PC-3 (cell line): ENCODE measurements at regions not wholly inside any gene's neighbourhood (a gene's known extent, or its start where the extent isn't known, plus 50 kb on each side); places are given as distances from the start of the nearest gene placed in this dataset.

Experiments
- ATAC-seq: fragments of 200-7000 bp; cut with Tn5 transposase; 2 replicates; pipeline ENCODE4 v1.9.1; 2020; ENCODE audit warnings: mild to moderate bottlenecking, moderate library complexity
- BruUV-seq: library from RNA; stranded (reverse); fragments of 400-500 nt; replicated peaks from 2 replicates; lab custom pipeline; 2021; lab: Mats Ljungman, UMichigan
- CTCF ChIA-PET: fragments of 300-600 bp; sonication (Branson Sonifier 250); formaldehyde crosslinking; loops from one replicate; lab custom pipeline; 2022; ENCODE audit warnings: antibody characterized with exemption; lab: Charles Lee
- POLR2A ChIA-PET: fragments of 300-600 bp; sonication (Branson Sonifier 250); formaldehyde crosslinking; loops from one replicate; lab custom pipeline; 2022; ENCODE audit warnings: antibody characterized with exemption; ENCODE audit not compliant: unreplicated experiment; lab: Charles Lee
- DNase-seq: peaks from one replicate; pipeline ENCODE4 v3.0.0-alpha.2; 2015
- H2AFZ ChIP-seq: fragments of 300-600 bp; sonication (generic); 2 replicates; pipeline ENCODE4 v1.6.0; 2016; ENCODE audit warnings: antibody characterized with exemption, low read length
- H3F3A ChIP-seq: fragments of 300-600 bp; sonication (generic); one replicate; pipeline ENCODE4 v1.6.0; 2017; ENCODE audit warnings: antibody characterized with exemption, low read length, control low read depth, mild to moderate bottlenecking; ENCODE audit not compliant: unreplicated experiment
- H3K27ac ChIP-seq: fragments of 300-600 bp; sonication (generic); 2 replicates; pipeline ENCODE4 v1.5.1; 2016; ENCODE audit warnings: mild to moderate bottlenecking, low read length
- H3K27me3 ChIP-seq: fragments of 300-600 bp; sonication (generic); 2 replicates; pipeline ENCODE4 v1.6.1; 2016; ENCODE audit warnings: low read length, mixed read lengths
- H3K36me3 ChIP-seq: fragments of 300-600 bp; sonication (generic); 2 replicates; pipeline ENCODE4 v1.6.1; 2016; ENCODE audit warnings: low read depth, mixed run types, low read length, mixed read lengths
- H3K4me1 ChIP-seq: fragments of 300-600 bp; sonication (generic); 2 replicates; pipeline ENCODE4 v1.5.1; 2016; ENCODE audit warnings: low read length; ENCODE audit not compliant: insufficient read depth
- H3K4me2 ChIP-seq: fragments of 300-600 bp; sonication (generic); 2 replicates; pipeline ENCODE4 v1.6.0; 2016; ENCODE audit warnings: low read length
- H3K4me3 ChIP-seq: fragments of 300-600 bp; sonication (generic); 2 replicates; pipeline ENCODE4 v1.5.1; 2016; ENCODE audit warnings: mild to moderate bottlenecking, low read length, mixed read lengths
- H3K79me2 ChIP-seq: fragments of 300-600 bp; sonication (generic); 2 replicates; pipeline ENCODE4 v1.6.1; 2017; ENCODE audit warnings: low read length, mixed read lengths
- H3K9ac ChIP-seq: fragments of 300-600 bp; sonication (generic); 2 replicates; pipeline ENCODE4 v1.6.0; 2016; ENCODE audit warnings: mild to moderate bottlenecking, low read length
- H3K9me2 ChIP-seq: fragments of 300-600 bp; sonication (generic); replicated peaks from 2 replicates; pipeline ENCODE4 v1.6.1; 2016; ENCODE audit warnings: mixed run types, low read length, mixed read lengths
- H3K9me3 ChIP-seq: fragments of 300-600 bp; sonication (generic); 2 replicates; pipeline ENCODE4 v1.6.1; 2016; ENCODE audit warnings: low read length, mixed read lengths
- H4K20me1 ChIP-seq: fragments of 300-600 bp; sonication (generic); 2 replicates; pipeline ENCODE4 v1.6.1; 2016; ENCODE audit warnings: low read length, mixed read lengths
- CTCF ChIP-seq: fragments of 300-600 bp; sonication (generic); conservative IDR thresholded peaks from 2 replicates; pipeline ENCODE4 v1.5.1; 2017; ENCODE audit warnings: antibody characterized with exemption, low read depth, mild to moderate bottlenecking, low read length
- EZH2 ChIP-seq: fragments of 300-600 bp; sonication (generic); IDR thresholded peaks from one replicate; pipeline ENCODE4 v1.6.1; 2017; ENCODE audit warnings: antibody characterized with exemption, mild to moderate bottlenecking, low read length; ENCODE audit not compliant: unreplicated experiment
- EZH2phosphoT487 ChIP-seq: fragments of 300-600 bp; sonication (generic); IDR thresholded peaks from 2 replicates; pipeline ENCODE4 v1.6.1; 2018; ENCODE audit warnings: mild to moderate bottlenecking, antibody characterized with exemption, low read length, borderline replicate concordance
- intact Hi-C: fragments of 100-400 bp; cut with micrococcal nuclease; formaldehyde crosslinking; loops from 2 replicates; pipeline ENCODE4 v1.9.0; 2023

DNA sequence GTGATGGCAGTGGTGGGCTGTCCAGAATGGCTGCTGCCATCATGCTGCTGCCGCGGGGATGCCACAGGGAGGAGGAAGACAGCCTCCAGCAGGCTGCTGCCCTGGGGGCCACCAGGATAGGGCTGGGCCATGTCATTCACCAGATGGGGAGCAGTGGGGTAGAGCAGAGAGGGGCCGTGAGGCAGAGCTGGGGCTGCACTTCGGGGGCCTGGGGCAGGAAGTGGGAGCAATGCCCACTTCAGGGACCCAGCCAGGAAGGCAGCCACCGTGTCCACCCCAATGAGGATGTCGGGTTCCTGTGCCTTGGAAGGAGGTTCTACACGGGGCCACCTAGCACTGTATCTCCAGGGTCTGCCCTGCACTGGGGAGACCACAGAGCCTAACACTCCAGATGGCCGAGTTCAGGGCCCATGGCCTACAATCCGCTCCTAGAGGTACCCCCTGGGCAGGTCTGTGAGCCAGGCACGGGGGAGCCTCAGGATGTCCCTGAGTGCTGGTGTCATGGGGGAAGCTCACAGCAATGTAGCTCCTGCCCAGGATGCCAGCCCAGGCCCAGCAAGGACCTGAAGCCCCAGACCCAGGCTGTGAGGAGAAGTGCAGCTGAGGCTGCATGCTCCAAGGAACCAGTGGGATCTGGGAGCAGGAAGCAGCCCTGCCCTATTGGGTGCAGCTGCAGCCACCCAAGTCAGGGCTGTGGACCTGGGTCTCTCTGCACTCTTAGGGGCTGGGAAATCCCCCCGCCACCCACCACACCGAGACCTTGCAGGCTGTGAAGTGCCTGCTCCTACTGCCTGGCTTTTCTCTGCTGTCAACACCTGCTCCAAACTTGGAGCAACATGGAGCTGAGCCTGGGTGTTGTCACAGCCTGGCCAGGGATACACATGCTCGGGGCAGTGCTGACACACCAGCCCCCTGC, 140.3 kb downstream of the PDHA2 start:
- no peaks in the 10 kb centered on the region for H3K9me3 ChIP-seq
- H3K27me3 ChIP-seq = no peaks in the 10 kb centered on the region
- H3K36me3 ChIP-seq = no peaks in the 10 kb centered on the region
- H3F3A ChIP-seq = no peaks in the 10 kb centered on the region
- no peaks in the 10 kb centered on the region for H3K4me1 ChIP-seq
- H3K9ac ChIP-seq = no peak overlapping the region
- ChIA-PET CTCF (no interaction called here), POLR2A (no interaction called here)
- no TSS peak for BruUV-seq
- no peak overlapping the region for H3K27ac ChIP-seq
- H3K9me2 ChIP-seq = no peaks in the 10 kb centered on the region
- no peak overlapping the region for H3K4me2 ChIP-seq
- TF ChIP-seq CTCF (no peak), EZH2 (no peak), EZH2phosphoT487 (no peak)
- DNase-seq = no peak
- H2AFZ ChIP-seq = no peak overlapping the region
- intact Hi-C loops = no loop called here
- H3K79me2 ChIP-seq = no peaks in the 10 kb centered on the region
- no peak overlapping the region for H3K4me3 ChIP-seq
- H4K20me1 ChIP-seq = no peaks in the 10 kb centered on the region
- no peak for ATAC-seq

DNA sequence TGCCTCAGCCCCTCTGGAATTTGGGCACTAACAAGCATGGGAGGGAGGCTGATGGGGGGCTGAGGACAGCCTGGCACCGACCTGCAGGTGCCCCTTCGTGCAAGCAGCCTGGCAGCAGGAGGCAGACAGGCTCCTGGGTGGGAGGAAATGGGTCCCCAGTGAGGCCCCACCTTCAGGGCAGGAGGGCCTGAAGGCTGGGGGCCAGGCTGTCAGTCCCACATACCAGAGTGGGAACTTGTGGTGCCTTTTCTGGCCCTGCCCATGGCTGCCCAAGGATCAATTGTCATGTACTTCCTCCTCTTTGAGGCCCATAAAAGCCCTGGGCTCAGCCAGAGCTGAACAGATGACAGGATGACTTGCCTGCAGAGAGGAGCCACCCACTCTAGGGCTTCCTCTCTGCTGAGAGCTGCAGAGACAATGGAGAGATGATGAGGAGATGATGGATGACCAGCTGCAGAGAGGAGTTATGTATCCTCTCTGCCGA, 141.0 kb downstream of the PDHA2 start:
- no peaks in the 10 kb centered on the region for H4K20me1 ChIP-seq
- no peak overlapping the region for H3K27ac ChIP-seq
- POLR2A ChIA-PET = no interaction called here
- no peak overlapping the region for H3K4me3 ChIP-seq
- H3K4me1 ChIP-seq = no peaks in the 10 kb centered on the region
- no TSS peak for BruUV-seq
- DNase-seq (no peak), ATAC-seq (no peak)
- H3K27me3 ChIP-seq = no peaks in the 10 kb centered on the region
- intact Hi-C loops = no loop called here
- H3K9me2 ChIP-seq = no peaks in the 10 kb centered on the region
- no peak overlapping the region for H3K9ac ChIP-seq
- no peaks in the 10 kb centered on the region for H3K79me2 ChIP-seq
- no peaks in the 10 kb centered on the region for H3F3A ChIP-seq
- CTCF ChIA-PET = no interaction called here
- no peaks in the 10 kb centered on the region for H3K9me3 ChIP-seq
- H2AFZ ChIP-seq = no peak overlapping the region
- no peaks in the 10 kb centered on the region for H3K36me3 ChIP-seq
- H3K4me2 ChIP-seq = no peak overlapping the region
- TF ChIP-seq CTCF = no peak
- no peak for TF ChIP-seq EZH2
- no peak for TF ChIP-seq EZH2phosphoT487

GRCh38 chr4:95981591-95981990, 141.7 kb downstream of the PDHA2 start:
- CTCF ChIA-PET = no interaction called here

More at GRCh38 chr4:95981591-95981990, 141.7 kb downstream of the PDHA2 start:
- POLR2A ChIA-PET = no interaction called here
- Histone ChIP-seq H3K27me3 (no peaks in the 10 kb centered on the region), H3K36me3 (no peaks in the 10 kb centered on the region), H4K20me1 (no peaks in the 10 kb centered on the region), H3K9me2 (no peaks in the 10 kb centered on the region), H3K4me1 (no peaks in the 10 kb centered on the region), H3K9ac (no peak overlapping the region), H2AFZ (no peak overlapping the region), H3K4me2 (no peak overlapping the region), H3K79me2 (no peaks in the 10 kb centered on the region), H3K4me3 (no peak overlapping the region), H3F3A (no peaks in the 10 kb centered on the region), H3K27ac (no peak overlapping the region), H3K9me3 (no peaks in the 10 kb centered on the region)
- DNase-seq = no peak
- BruUV-seq = no TSS peak
- ATAC-seq = no peak
- TF ChIP-seq EZH2phosphoT487 = no peak
- no peak for TF ChIP-seq CTCF
- no peak for TF ChIP-seq EZH2
- intact Hi-C loops = no loop called here
